ENCODE measurements at regions not wholly inside any gene's neighbourhood (a gene's known extent, or its start where the extent isn't known, plus 50 kb on each side); places are given as distances from the start of the nearest gene placed in this dataset.

DNA sequence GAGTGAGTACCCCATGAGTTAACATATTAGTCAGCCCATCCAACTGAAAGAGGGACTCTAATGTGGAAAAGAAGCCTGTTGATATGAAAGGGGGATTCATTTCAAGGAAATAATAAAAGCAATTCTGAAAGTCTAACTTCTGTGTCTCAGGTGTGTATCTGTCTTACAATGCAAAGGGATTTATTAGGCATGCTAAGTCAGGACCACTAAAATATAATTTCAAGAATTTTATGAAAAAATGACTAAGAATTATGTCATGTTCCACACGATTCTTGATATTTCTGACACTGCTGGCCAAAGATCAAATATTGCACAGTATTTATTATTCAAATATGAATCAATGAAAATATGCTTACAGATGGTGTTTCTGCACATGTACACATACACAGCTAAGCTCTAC is 130.8 kb downstream of the KLF12 start:
- TF ChIP-seq POLR2A (IDR thresholded peaks at IDR 0.05; ENCODE audit: borderline replicate concordance, extremely low read depth, insufficient read depth, insufficient read length) (no peak), POLR2AphosphoS5 (IDR thresholded peaks at IDR 0.05; ENCODE audit: low read depth, low read length) (no peak), JUND (IDR thresholded peaks at IDR 0.05) (no peak), EZH2 (IDR thresholded peaks at IDR 0.05) (no peak), FOSL1 (IDR thresholded peaks at IDR 0.05; ENCODE audit: low read depth) (no peak), CEBPB (IDR thresholded peaks at IDR 0.05; ENCODE audit: low read depth) (no peak), RAD21 (IDR thresholded peaks at IDR 0.05; ENCODE audit: low read depth) (no peak)
- TF ChIP-seq, protein P1, sequence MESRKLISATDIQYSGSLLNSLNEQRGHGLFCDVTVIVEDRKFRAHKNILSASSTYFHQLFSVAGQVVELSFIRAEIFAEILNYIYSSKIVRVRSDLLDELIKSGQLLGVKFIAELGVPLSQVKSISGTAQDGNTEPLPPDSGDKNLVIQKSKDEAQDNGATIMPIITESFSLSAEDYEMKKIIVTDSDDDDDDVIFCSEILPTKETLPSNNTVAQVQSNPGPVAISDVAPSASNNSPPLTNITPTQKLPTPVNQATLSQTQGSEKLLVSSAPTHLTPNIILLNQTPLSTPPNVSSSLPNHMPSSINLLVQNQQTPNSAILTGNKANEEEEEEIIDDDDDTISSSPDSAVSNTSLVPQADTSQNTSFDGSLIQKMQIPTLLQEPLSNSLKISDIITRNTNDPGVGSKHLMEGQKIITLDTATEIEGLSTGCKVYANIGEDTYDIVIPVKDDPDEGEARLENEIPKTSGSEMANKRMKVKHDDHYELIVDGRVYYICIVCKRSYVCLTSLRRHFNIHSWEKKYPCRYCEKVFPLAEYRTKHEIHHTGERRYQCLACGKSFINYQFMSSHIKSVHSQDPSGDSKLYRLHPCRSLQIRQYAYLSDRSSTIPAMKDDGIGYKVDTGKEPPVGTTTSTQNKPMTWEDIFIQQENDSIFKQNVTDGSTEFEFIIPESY (IDR thresholded peaks at IDR 0.05; ENCODE audit: extremely low read depth, insufficient replicate concordance, low read length) = no peak
- TF ChIP-seq, protein P2, sequence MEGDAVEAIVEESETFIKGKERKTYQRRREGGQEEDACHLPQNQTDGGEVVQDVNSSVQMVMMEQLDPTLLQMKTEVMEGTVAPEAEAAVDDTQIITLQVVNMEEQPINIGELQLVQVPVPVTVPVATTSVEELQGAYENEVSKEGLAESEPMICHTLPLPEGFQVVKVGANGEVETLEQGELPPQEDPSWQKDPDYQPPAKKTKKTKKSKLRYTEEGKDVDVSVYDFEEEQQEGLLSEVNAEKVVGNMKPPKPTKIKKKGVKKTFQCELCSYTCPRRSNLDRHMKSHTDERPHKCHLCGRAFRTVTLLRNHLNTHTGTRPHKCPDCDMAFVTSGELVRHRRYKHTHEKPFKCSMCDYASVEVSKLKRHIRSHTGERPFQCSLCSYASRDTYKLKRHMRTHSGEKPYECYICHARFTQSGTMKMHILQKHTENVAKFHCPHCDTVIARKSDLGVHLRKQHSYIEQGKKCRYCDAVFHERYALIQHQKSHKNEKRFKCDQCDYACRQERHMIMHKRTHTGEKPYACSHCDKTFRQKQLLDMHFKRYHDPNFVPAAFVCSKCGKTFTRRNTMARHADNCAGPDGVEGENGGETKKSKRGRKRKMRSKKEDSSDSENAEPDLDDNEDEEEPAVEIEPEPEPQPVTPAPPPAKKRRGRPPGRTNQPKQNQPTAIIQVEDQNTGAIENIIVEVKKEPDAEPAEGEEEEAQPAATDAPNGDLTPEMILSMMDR (IDR thresholded peaks at IDR 0.05 in 2 of 3, conservative IDR thresholded peaks at IDR 0.05 in 1 of 3; ENCODE audit: borderline replicate concordance in 1 of 3, insufficient read depth in 1 of 3, low read depth in 2 of 3, low read length in 2 of 3) = no peak
- TF ChIP-seq, protein P3, sequence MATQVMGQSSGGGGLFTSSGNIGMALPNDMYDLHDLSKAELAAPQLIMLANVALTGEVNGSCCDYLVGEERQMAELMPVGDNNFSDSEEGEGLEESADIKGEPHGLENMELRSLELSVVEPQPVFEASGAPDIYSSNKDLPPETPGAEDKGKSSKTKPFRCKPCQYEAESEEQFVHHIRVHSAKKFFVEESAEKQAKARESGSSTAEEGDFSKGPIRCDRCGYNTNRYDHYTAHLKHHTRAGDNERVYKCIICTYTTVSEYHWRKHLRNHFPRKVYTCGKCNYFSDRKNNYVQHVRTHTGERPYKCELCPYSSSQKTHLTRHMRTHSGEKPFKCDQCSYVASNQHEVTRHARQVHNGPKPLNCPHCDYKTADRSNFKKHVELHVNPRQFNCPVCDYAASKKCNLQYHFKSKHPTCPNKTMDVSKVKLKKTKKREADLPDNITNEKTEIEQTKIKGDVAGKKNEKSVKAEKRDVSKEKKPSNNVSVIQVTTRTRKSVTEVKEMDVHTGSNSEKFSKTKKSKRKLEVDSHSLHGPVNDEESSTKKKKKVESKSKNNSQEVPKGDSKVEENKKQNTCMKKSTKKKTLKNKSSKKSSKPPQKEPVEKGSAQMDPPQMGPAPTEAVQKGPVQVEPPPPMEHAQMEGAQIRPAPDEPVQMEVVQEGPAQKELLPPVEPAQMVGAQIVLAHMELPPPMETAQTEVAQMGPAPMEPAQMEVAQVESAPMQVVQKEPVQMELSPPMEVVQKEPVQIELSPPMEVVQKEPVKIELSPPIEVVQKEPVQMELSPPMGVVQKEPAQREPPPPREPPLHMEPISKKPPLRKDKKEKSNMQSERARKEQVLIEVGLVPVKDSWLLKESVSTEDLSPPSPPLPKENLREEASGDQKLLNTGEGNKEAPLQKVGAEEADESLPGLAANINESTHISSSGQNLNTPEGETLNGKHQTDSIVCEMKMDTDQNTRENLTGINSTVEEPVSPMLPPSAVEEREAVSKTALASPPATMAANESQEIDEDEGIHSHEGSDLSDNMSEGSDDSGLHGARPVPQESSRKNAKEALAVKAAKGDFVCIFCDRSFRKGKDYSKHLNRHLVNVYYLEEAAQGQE (IDR thresholded peaks at IDR 0.05; ENCODE audit: low read depth) = no peak

Measured in HCT116 (cell line).